HCT116 (cell line): ENCODE measurements at regions not wholly inside any gene's neighbourhood (a gene's known extent, or its start where the extent isn't known, plus 50 kb on each side); places are given as distances from the start of the nearest gene placed in this dataset.

Experiments
- ATAC-seq: fragments of 200-7000 bp; cut with Tn5 transposase; 2 replicates; pipeline ENCODE4 v1.9.1; 2020; ENCODE audit warnings: mild to moderate bottlenecking, moderate library complexity
- BruUV-seq: library from RNA; stranded (reverse); fragments of 400-500 nt; replicated peaks from 2 replicates; lab custom pipeline; 2021; lab: Mats Ljungman, UMichigan
- CTCF ChIA-PET: fragments of 300-600 bp; sonication (Branson Sonifier 250); formaldehyde crosslinking; loops from one replicate; lab custom pipeline; 2021; ENCODE audit warnings: antibody characterized with exemption; lab: Charles Lee
- POLR2A ChIA-PET: fragments of 300-600, 350-600 bp; sonication (Branson Sonifier 250); formaldehyde crosslinking; loops from one replicate; lab custom pipeline; 2021; ENCODE audit warnings: antibody characterized with exemption; lab: Charles Lee
- RAD21 ChIA-PET, 2 experiments: fragments of 300-600 bp; sonication (Branson Sonifier 250); formaldehyde crosslinking; loops; one replicate each; lab custom pipeline; 2023; ENCODE audit warnings: low total read pairs in 2 of 2; ENCODE audit not compliant: uncharacterized antibody in 2 of 2, unreplicated experiment in 2 of 2, low non-redundant PET in 1 of 2; lab: Charles Lee
- DNase-seq: peaks from one replicate; pipeline ENCODE4 v3.0.0-alpha.2; 2010; ENCODE audit warnings: low read depth, low spot score
- H2AFZ ChIP-seq: fragments of 200-600 bp; shearing (Covaris generic), sonication (generic); 2 replicates; pipeline ENCODE4 v1.6.1; 2017; ENCODE audit warnings: low read depth, mixed run types, mixed read lengths, antibody characterized with exemption, low read length; ENCODE audit not compliant: poor library complexity, severe bottlenecking
- H3K27ac ChIP-seq: 2 replicates; pipeline ENCODE4 v1.5.1; 2012; ENCODE audit warnings: low read depth, low read length
- H3K27me3 ChIP-seq: fragments of 200-600 bp; sonication (generic); 2 replicates; pipeline ENCODE4 v1.6.1; 2016; ENCODE audit warnings: mixed run types, low read length, mixed read lengths; ENCODE audit not compliant: insufficient read depth
- H3K36me3 ChIP-seq, 2 experiments: fragments of 200-500 bp in 1 of 2; fragments of 200-600 bp in 1 of 2; sonication (Bioruptor generic) in 1 of 2; sonication (generic) in 1 of 2; 2 replicates each; pipeline versions ENCODE4 v1.5.1 to v1.6.1; 2014 to 2016; ENCODE audit warnings: low read length in 2 of 2, inconsistent platforms in 1 of 2, mixed read lengths in 1 of 2, mixed run types in 1 of 2; ENCODE audit not compliant: insufficient read depth in 2 of 2, control insufficient read depth in 1 of 2
- H3K4me1 ChIP-seq, 2 experiments: fragments of 200-600 bp in 1 of 2; sonication (generic) in 1 of 2; 2 replicates each; pipeline versions ENCODE4 v1.5.1 to v1.6.1; 2012 to 2017; ENCODE audit warnings: low read length in 2 of 2, inconsistent platforms in 1 of 2, mild to moderate bottlenecking in 1 of 2, mixed read lengths in 1 of 2, mixed run types in 1 of 2, moderate library complexity in 1 of 2; ENCODE audit not compliant: insufficient read depth in 2 of 2, control insufficient read depth in 1 of 2
- H3K4me2 ChIP-seq: fragments of 200-600 bp; sonication (generic); 2 replicates; pipeline ENCODE4 v1.6.1; 2017; ENCODE audit warnings: mixed run types, low read length, mixed read lengths
- H3K4me3 ChIP-seq, 2 experiments: fragments of 200-600 bp in 1 of 2; sonication (generic) in 1 of 2; replicated peaks in 1 of 2; 2 replicates each; pipeline ENCODE4 v1.5.1; 2011 to 2016; ENCODE audit warnings: low read length in 2 of 2, control low read depth in 1 of 2, low read depth in 1 of 2, mild to moderate bottlenecking in 1 of 2, mixed read lengths in 1 of 2, mixed run types in 1 of 2
- H3K79me2 ChIP-seq: fragments of 200-600 bp; sonication (generic); 2 replicates; pipeline ENCODE4 v1.6.1; 2017; ENCODE audit warnings: mild to moderate bottlenecking, mixed run types, low read length, moderate library complexity, mixed read lengths; ENCODE audit not compliant: insufficient read depth
- H3K9ac ChIP-seq: fragments of 200-600 bp; sonication (generic); 2 replicates; pipeline ENCODE4 v1.6.1; 2016; ENCODE audit warnings: low read length, mixed read lengths
- H3K9me2 ChIP-seq: fragments of 200-600 bp; sonication (generic), shearing (Covaris generic); 2 replicates; pipeline ENCODE4 v1.6.1; 2017; ENCODE audit warnings: mixed run types, mild to moderate bottlenecking, moderate library complexity; ENCODE audit not compliant: insufficient read depth
- H3K9me3 ChIP-seq, 2 experiments: fragments of 200-500 bp in 1 of 2; fragments of 200-600 bp in 1 of 2; sonication (Bioruptor generic) in 1 of 2; sonication (generic) in 1 of 2; 2 replicates each; pipeline ENCODE4 v1.6.1; 2014 to 2017; ENCODE audit warnings: low read length in 2 of 2, mixed read lengths in 2 of 2, inconsistent platforms in 1 of 2, low read depth in 1 of 2, mild to moderate bottlenecking in 1 of 2, mixed run types in 1 of 2, moderate library complexity in 1 of 2; ENCODE audit not compliant: control insufficient read depth in 1 of 2, insufficient read depth in 1 of 2
- H4K20me1 ChIP-seq: fragments of 200-600 bp; sonication (generic), shearing (Covaris generic); 2 replicates; pipeline ENCODE4 v1.6.1; 2017; ENCODE audit warnings: mixed run types, mild to moderate bottlenecking, moderate library complexity; ENCODE audit not compliant: insufficient read depth
- CBX3 ChIP-seq: IDR thresholded peaks from 2 replicates; pipeline ENCODE4 v1.6.1; 2012; ENCODE audit warnings: low read depth
- CEBPB ChIP-seq: IDR thresholded peaks from 2 replicates; pipeline ENCODE4 v1.6.1; 2012; ENCODE audit warnings: low read depth
- EGR1 ChIP-seq: IDR thresholded peaks from 2 replicates; pipeline ENCODE4 v1.6.1; 2012; ENCODE audit warnings: low read depth
- ELF1 ChIP-seq: IDR thresholded peaks from 2 replicates; pipeline ENCODE4 v1.6.1; 2012; ENCODE audit warnings: low read depth, borderline replicate concordance
- EZH2 ChIP-seq: fragments of 200-600 bp; sonication (generic); IDR thresholded peaks from 2 replicates; pipeline ENCODE4 v1.6.1; 2017; ENCODE audit warnings: antibody characterized with exemption, mixed run types
- EZH2phosphoT487 ChIP-seq: fragments of 200-600 bp; IDR thresholded peaks from 2 replicates; pipeline ENCODE4 v1.6.1; 2018; ENCODE audit warnings: antibody characterized with exemption, borderline replicate concordance
- FOSL1 ChIP-seq: IDR thresholded peaks from 2 replicates; pipeline ENCODE4 v1.6.1; 2012; ENCODE audit warnings: low read depth
- MAX ChIP-seq: IDR thresholded peaks from 2 replicates; pipeline ENCODE4 v1.6.1; 2012
- POLR2A ChIP-seq: IDR thresholded peaks from 2 replicates; pipeline ENCODE4 v1.7.0; 2011; ENCODE audit warnings: borderline replicate concordance; ENCODE audit not compliant: insufficient read depth, insufficient read length; ENCODE audit errors: extremely low read depth
- POLR2AphosphoS5 ChIP-seq: IDR thresholded peaks from 2 replicates; pipeline ENCODE4 v1.6.1; 2011; ENCODE audit warnings: mild to moderate bottlenecking, low read depth, low read length, moderate library complexity
- RAD21 ChIP-seq: IDR thresholded peaks from 2 replicates; pipeline ENCODE4 v1.6.1; 2012; ENCODE audit warnings: low read depth, mild to moderate bottlenecking
- SIN3A ChIP-seq: IDR thresholded peaks from 2 replicates; pipeline ENCODE4 v1.6.1; 2012; ENCODE audit warnings: low read depth
- SP1 ChIP-seq: IDR thresholded peaks from 2 replicates; pipeline ENCODE4 v1.6.1; 2012; ENCODE audit warnings: low read depth
- SRF ChIP-seq: IDR thresholded peaks from 2 replicates; pipeline ENCODE4 v1.6.1; 2012; ENCODE audit warnings: low read depth
- TCF7L2 ChIP-seq: IDR thresholded peaks from 2 replicates; pipeline ENCODE4 v1.7.0; 2011; ENCODE audit warnings: borderline replicate concordance, inconsistent platforms; ENCODE audit not compliant: insufficient read depth, insufficient read length; ENCODE audit errors: extremely low read depth
- YY1 ChIP-seq: IDR thresholded peaks from 2 replicates; pipeline ENCODE4 v1.6.1; 2011; ENCODE audit warnings: low read length, low read depth, moderate library complexity, mild to moderate bottlenecking; ENCODE audit not compliant: insufficient replicate concordance; ENCODE audit errors: extremely low read depth
- ZBTB33 ChIP-seq: IDR thresholded peaks from 2 replicates; pipeline ENCODE4 v1.6.1; 2011; ENCODE audit warnings: mild to moderate bottlenecking, low read length, moderate library complexity; ENCODE audit not compliant: insufficient replicate concordance; ENCODE audit errors: extremely low read depth
- ZFX ChIP-seq: fragments of 450-650 bp; IDR thresholded peaks from 2 replicates; pipeline ENCODE4 v1.6.1; 2017
- ZNF274 ChIP-seq: fragments of 200-500 bp; sonication (Bioruptor generic); IDR thresholded peaks from 2 replicates; pipeline ENCODE4 v1.6.1; 2014; ENCODE audit warnings: mild to moderate bottlenecking, low read depth, low read length, inconsistent platforms
- intact Hi-C: fragments of 100-400 bp; cut with micrococcal nuclease; formaldehyde crosslinking; loops from 2 replicates; pipeline ENCODE4 v1.10.0; 2022

GRCh38 chr11:41868606-41869005 lies 409.2 kb upstream of the LRRC4C start:
- no TSS peak for BruUV-seq
- no peak overlapping the region for H2AFZ ChIP-seq
- H3K9me3 ChIP-seq = peaks cover 13 to 16% of the 10 kb centered on the region in 2 experiments; a peak in 2 of 4 replicates
- TF ChIP-seq CBX3 (no peak), EGR1 (no peak), YY1 (no peak), RAD21 (no peak), CEBPB (no peak), POLR2AphosphoS5 (no peak), POLR2A (no peak)
- CTCF ChIA-PET = no interaction called here
- DNase-seq (no peak), ATAC-seq (no peak)
- H3K4me1 ChIP-seq = no peaks in the 10 kb centered on the region
- H3K27me3 ChIP-seq = no peaks in the 10 kb centered on the region
- no peak overlapping the region for H3K27ac ChIP-seq
- RAD21 ChIA-PET = no interaction called here
- intact Hi-C loops = no loop called here
- no peaks in the 10 kb centered on the region for H3K9me2 ChIP-seq
- no peak overlapping the region for H3K4me3 ChIP-seq
- H4K20me1 ChIP-seq = no peaks in the 10 kb centered on the region
- POLR2A ChIA-PET = no interaction called here
- no peaks in the 10 kb centered on the region for H3K36me3 ChIP-seq
- no peak overlapping the region for H3K4me2 ChIP-seq
- H3K79me2 ChIP-seq = no peaks in the 10 kb centered on the region
- H3K9ac ChIP-seq = no peak overlapping the region

- Histone ChIP-seq H3K4me3 (no peak overlapping the region), H3K9me2 (no peaks in the 10 kb centered on the region), H3K4me1 (no peaks in the 10 kb centered on the region), H3K9ac (no peak overlapping the region), H2AFZ (no peak overlapping the region), H3K27me3 (no peaks in the 10 kb centered on the region), H3K4me2 (no peak overlapping the region), H3K36me3 (no peaks in the 10 kb centered on the region), H3K9me3 (peaks cover 4 to 6% of the 10 kb centered on the region in 2 experiments; a peak in 2 of 4 replicates), H4K20me1 (no peaks in the 10 kb centered on the region), H3K79me2 (no peaks in the 10 kb centered on the region), H3K27ac (no peak overlapping the region)
- ChIA-PET RAD21 (no interaction called here), CTCF (no interaction called here), POLR2A (no interaction called here)
- intact Hi-C loops = no loop called here
- no peak for ATAC-seq
- no peak for DNase-seq
- no TSS peak for BruUV-seq
- no peak for TF ChIP-seq FOSL1
- no peak for TF ChIP-seq ZFX
- no peak for TF ChIP-seq EZH2phosphoT487
- TF ChIP-seq CEBPB = no peak
- no peak for TF ChIP-seq EZH2
- TF ChIP-seq MAX = no peak
- no peak for TF ChIP-seq ZBTB33
- TF ChIP-seq SIN3A = no peak
- no peak for TF ChIP-seq SP1
- TF ChIP-seq ZNF274 = no peak
- no peak for TF ChIP-seq POLR2AphosphoS5
- TF ChIP-seq TCF7L2 = no peak
- TF ChIP-seq SRF = no peak
- TF ChIP-seq ELF1 = no peak
These were observed 413.0 kb upstream of the LRRC4C start for GRCh38 chr11:41872426-41872825.
